Activated CD4-positive, CD25-positive, alpha-beta regulatory T cell (primary cell): ENCODE measurements at regions not wholly inside any gene's neighbourhood (a gene's known extent, or its start where the extent isn't known, plus 50 kb on each side); places are given as distances from the start of the nearest gene placed in this dataset.
A peak's percentile ranks its signal among the peaks of the same experiment; 100 is the strongest.
"Not testable (repeated sequence)": the region's sequence is repeated elsewhere in the genome, so short reads cannot be mapped to it uniquely, and the experiment has no call there.

ENCODE experiments used
- DNase-seq, 4 experiments: peaks; one replicate each; lab custom pipeline; 2025; lab: John Stamatoyannopoulos, UW

- no peak for DNase-seq
These were observed 52.2 kb upstream of the ABCA1 start for GRCh38 chr9:104980039-104980654.

DNA sequence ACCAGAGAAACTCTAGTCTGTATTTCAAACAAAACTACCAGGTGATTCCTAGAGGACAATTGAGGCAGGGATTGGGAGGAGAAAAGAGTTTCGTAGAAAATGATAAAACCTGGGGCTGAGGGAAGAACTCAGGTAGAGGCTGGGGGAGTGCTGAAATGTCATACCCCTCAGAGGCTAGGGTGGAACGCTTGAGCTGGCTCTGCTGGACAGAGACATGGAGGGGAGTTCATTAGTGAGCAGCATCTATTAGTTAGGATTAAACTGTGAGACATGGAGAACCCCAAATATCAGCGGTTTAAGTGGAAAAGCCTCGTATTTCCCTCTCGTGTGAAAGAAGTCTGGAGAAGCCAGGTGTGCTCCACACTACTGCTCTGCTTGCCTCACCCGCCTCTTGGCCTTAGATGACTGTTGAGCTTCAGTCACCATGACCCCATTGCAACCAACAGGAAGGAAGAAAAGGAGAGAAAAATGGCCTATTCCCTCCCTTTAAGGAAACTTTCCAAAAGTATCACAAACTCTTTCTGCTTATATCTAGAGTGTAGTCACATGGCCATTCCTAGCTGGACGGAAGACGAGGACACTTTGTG lies 53.7 kb upstream of the ABCA1 start:
- DNase-seq, result no peak

DNA sequence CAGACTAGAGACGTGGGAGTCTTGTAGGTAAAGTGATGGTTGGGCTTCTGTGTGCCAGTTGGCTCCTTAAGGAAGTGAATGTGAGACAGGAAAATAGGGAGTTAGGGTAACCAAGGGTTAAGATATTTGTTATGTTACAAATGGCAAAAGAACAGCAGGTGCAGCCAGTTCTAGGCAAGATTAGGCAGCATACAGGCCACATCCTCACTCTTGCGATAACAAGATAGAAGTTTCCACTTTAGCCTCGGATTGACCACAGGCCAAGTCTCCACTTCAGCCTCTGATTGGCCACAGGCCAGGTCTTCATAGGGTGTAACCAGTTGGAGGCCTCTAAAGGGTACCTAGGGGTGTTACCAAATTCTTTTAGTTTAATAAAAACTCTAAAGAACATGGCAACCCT lies 54.6 kb upstream of the ABCA1 start:
- DNase-seq, result no peak

GRCh38 chr9:104983491-104983890 lies 55.5 kb upstream of the ABCA1 start:
- DNase-seq, result no peak

- DNase-seq, result no peak
These were observed 56.2 kb upstream of the ABCA1 start for GRCh38 chr9:104984121-104984520.

GRCh38 chr9:104984542-104984941 lies 56.6 kb upstream of the ABCA1 start:
- DNase-seq, result no peak

DNA sequence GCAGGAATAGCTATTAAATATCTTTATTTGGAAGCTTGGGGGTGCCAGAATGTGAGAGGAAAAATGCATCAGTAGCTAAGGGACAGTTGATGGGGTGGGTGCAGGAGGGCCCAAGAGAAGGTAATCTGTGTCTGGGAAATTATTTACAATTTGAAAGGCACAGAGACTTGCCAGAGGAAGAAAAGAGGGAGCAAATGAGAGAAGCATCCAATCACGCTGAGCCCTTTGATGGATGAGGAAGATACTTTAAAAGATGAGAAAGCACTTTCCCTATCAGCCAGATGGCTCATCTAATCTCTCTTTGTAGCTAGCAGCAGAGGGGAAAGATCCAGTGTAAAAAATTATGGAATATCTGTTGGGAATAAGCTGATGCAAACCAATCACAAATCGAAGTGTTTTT lies 57.0 kb upstream of the ABCA1 start:
- no peak for DNase-seq

DNA sequence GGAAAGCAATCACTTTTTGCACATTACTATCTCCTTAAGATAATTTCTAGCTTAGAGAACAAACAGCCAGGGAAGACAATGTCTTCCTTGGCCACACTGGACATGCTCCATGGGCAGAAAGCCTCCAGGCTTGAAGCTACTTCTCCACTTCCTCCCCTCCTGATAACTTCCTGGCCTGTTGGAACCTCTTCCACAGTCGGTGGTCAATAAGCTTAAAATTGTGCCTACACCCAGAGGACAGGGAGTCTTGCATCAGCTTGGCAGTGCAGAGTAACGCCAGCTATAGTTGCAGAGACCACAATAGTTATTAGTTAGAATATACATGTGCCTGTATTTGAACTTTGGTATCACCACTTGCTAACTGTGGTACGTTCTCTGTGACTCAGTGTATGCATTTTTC lies 58.1 kb upstream of the ABCA1 start:
- no peak for DNase-seq

DNA sequence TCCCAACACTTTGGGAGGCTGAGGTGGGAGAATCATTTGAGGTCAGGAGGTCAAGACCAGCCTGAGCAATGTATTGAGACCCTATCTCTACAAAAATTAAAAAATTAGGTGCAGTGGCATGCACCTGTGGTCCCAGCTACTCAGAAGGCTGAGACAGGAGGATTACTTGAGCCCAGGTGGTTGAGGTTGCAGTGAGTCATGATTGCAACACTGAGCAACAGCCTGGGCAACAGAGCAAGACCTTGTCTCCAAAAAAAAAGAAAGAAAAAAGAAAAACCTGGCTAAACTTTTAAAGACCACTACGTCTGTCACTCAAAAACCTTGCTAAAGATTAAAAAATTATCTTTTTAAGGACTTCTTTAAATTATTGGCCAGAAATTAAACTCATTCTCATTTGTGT lies 59.8 kb upstream of the ABCA1 start:
- DNase-seq, result no peak

DNA sequence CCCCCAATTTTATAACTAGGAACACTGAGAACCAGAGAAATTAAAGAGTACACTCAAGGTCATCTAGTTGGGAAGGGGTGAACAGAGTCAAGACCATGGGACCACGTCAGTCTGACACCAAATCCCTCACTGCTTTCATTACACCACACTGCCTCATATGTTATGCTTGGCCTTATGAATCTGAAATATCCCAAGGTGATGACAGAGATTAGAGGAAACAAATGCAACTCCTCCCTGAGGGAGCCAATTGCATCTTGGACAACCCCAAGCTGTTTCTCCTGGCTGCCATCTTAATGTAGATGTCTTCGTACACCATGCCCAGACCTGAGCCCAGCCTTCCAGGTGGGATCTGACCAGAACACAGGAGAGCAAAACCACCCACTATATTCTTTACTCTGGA lies 60.6 kb upstream of the ABCA1 start:
- no peak for DNase-seq

DNA sequence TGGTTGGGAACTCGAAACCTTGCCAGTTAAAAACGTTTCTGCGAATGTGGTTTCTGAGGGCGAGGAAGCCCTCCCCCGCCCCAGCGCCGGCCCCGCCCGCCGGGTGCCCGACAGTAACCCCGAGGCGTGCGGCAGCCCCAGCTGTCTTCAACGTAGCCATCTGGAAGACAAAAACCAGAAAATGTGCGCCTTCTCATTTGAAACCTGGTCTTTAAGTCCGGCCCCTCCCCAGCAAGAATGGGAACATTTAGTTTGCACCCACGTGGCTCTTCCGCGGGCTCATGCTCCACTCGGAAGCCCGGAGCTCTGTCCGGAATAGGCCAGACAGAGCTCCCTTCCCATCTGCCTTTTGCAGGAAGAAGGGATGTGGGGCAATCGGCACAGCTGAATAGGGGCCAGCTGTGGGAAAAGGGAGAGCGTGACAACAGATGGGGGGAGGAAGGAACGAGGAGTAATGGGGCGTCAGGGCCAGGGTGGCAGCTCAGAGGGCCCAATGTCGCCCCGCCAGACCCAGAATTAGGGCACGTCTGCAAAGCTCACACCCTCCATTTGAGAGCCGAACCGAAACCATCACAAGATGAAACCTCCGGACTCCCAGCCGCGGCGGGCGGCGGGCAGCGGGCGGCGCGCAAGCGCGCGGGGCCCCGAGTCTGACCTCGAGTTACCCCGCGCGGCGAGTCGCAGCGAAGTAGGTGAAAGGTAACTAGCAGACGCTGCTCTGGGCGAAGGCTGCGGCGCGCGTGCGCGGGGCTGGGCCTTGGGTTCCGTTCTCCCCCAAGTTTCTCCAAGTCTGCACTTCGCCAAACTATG lies 63.4 kb upstream of the ABCA1 start:
- DNase-seq, result peak; percentile 43 to 76 (median 60)

DNA sequence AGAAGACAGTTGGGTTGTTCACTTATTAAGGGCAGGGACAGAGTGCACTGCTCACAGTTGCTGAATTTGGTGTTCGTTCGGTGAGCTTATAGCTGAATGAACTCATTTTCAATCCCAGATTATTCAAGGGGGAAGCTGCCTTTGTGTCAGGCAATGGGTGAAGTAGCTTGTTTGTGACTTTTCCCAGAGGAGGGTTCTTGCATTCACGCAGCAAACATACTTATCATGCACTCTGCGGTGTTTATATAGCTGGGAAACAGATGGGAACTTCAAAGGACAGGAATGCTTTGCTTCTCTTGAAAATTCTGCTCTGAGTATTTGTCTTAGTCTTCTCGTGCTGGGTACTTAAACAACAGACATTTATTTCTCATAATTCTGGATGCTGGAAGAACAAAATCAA lies 64.7 kb upstream of the ABCA1 start:
- DNase-seq, result no peak

DNA sequence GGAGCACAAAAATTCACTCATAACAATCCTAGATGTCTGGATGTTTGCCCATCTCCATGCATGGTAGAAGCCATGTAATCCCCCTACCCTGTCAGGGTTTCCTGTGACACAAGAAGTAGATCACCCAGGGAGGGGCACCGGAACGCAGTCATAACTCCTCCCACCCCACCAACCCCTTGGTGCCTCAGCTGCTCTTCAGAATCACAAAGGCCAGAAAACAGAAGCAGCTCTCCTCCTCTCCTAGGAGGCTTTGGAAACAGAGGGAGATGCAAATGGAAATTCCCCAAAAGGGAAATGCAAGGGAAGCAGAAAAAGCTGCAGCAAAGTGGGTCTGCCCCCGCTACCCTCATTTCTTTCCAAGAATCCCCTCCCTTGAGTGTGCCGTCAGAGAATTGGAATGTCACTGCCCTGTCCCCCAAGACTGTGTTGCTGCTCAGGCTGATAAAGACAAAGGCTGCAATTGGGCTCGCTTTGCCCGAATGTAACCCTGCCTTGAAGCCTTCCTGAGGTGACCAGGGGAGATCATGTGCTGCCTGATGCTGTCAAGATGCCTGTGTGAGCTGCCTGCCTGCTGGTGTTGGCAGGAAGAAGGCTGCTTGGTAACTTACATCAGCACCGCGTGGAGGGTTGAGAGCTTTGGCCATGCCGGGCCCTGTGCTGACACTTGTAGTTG lies 65.5 kb upstream of the ABCA1 start:
- DNase-seq, result no peak

DNA sequence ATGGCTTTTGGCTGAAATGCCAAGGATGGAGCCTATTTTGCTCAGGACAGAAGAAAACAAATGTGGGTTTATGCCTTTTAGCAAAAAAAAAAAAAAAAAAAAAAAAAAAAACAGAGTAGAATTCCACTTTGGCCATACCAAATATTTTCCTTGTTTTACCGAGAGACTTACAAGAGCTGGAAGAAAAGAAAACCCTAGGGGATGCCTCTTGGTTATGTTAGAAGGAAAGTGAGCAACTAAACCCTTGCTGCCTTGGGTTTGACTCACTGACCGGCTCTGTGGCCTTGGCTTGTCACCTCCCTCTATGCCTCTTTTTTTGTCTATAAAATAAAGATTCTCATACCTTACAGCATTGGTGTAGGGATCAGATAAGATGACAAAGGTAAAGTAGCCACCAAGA lies 69.6 kb upstream of the ABCA1 start:
- no peak for DNase-seq

- no peak for DNase-seq
These were observed 71.2 kb upstream of the ABCA1 start for GRCh38 chr9:104999136-104999535.

- not testable (repeated sequence) for DNase-seq
These were observed 72.6 kb upstream of the ABCA1 start for GRCh38 chr9:105000529-105000928.

DNA sequence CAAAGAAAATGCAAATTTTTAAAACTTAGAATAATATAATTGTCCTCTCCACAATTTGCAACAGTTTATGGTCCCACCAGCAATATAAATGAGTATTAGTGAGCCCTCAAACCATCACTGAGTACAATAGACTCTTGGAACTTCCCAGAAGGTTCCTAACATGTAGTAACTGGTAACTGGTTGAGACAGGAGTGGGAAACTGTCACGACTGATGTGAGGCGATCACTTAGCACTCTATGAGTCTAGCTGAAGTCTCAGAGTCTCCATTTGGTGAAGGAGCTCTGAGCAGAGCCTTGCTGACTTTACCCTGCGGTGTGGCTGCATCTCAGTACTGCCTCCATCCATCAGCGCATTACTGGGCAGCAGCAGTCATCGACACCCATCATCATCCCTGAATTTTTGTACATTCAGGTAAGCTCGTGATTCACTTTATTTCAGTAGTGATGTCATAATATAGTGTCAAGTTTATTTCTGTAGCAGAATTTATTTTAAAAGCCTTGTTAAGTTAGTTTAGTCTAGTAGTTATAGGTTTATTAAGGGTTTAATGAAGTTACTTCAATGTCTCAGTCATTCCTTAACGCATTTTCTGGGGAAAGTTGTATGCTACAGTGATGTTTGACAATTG lies 76.6 kb upstream of the ABCA1 start:
- DNase-seq, result no peak

- no peak for DNase-seq
These were observed 77.2 kb upstream of the ABCA1 start for GRCh38 chr9:105005186-105005585.

DNA sequence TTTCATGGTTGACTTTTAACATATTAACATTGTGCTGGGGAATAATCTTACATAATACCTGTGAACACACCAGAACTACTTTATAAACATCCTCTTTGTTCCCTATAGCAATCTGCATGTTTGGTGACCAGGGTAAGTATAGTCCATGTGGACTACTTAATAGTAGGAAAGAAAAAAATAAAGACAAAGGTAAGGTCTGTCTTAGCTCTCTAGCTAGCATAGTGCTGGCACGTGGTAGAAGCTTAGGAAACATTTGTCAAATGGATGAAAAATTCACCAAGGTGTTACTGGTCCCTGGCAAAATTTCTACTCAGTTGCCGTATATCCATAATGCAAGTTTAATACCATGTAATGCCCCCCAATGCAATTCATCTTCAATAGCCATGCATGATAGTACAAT lies 78.6 kb upstream of the ABCA1 start:
- no peak for DNase-seq

- no peak for DNase-seq
These were observed 79.2 kb upstream of the ABCA1 start for GRCh38 chr9:105007143-105007542.

- not testable (repeated sequence) for DNase-seq
These were observed 82.1 kb upstream of the ABCA1 start for GRCh38 chr9:105010089-105010488.

GRCh38 chr9:105021917-105022316 lies 94.0 kb upstream of the ABCA1 start:
- DNase-seq, result no peak
